HG02763 (cell line): ENCODE measurements at regions not wholly inside any gene's neighbourhood (a gene's known extent, or its start where the extent isn't known, plus 50 kb on each side); places are given as distances from the start of the nearest gene placed in this dataset.
"Not testable (repeated sequence)": the region's sequence is repeated elsewhere in the genome, so short reads cannot be mapped to it uniquely, and the experiment has no call there.

ENCODE experiments used
- ATAC-seq: cut with Tn5 transposase; IDR thresholded peaks from one replicate; pipeline ENCODE4 v1.9.1; 2021; ENCODE audit warnings: mild to moderate bottlenecking, moderate library complexity; ENCODE audit not compliant: unreplicated experiment

DNA sequence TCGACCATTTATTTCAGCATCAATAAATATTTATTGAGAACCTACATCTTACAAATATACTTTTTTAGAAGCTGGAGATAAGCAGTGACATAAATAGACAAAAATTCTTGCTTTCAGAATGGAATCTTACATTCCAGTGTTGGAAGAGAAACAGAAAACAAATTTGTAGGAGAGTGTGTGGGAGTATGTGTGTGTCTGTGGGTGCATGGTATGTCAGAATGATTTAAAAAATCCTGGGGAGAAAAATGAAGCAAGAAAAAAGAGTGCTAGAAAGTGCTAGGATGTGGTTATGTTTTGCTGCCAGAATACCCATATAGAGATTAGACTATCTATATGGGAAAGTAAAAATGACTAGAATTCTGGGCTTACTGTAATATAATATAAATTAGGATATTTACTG, 561.7 kb upstream of the SGO1 start:
- no peak for ATAC-seq

GRCh38 chr3:20743553-20744321, 557.7 kb upstream of the SGO1 start:
- ATAC-seq: no peak

- ATAC-seq: no peak
Measured at GRCh38 chr3:20742903-20743552, 557.0 kb upstream of the SGO1 start.

GRCh38 chr3:20741381-20741780, 555.4 kb upstream of the SGO1 start:
- no peak for ATAC-seq

DNA sequence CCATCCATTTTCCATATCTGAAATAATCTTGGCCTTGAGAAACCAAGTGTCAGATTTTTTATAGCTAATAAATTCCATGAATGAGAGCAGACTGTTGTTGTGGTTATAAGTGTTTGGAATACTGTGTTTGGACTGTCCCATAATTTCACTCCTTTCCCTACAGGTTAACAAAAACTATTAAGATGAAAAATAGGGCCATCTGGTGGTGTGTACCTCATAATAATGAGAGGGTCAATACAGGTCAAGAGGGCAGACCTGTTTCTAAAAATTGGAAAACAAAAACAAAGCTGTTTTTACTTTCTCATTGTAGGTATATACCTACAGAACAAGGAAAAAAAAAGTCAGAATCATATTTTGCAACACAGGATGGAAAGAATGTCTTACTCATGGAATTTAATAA, 553.8 kb upstream of the SGO1 start:
- no peak for ATAC-seq

DNA sequence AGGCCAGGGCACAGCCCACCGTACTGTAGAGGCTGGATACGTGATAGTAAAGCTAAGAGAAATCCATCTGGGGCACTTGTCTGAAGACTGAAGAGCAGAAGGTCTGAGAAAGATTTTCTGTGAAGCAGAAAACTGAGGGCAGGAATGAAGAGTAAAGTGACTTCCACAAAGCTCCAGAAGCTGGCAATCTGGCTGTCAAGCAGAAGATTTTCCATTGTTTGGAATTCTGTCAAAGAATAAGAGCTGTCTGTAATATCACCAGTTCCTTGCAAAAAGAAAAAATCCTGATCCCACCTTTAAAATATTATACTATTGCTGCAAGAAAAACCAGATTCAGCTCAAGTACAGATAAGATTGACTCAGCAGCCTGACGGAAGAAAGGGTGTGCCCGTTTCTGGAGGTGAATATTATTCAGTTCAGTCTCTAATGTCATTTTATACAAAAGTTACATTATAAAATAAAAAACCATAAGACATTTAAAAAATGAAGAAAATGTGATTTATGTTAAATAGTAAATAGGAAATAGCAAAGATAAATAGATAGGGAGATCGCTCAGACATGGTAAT, 550.4 kb upstream of the SGO1 start:
- ATAC-seq: no peak

DNA sequence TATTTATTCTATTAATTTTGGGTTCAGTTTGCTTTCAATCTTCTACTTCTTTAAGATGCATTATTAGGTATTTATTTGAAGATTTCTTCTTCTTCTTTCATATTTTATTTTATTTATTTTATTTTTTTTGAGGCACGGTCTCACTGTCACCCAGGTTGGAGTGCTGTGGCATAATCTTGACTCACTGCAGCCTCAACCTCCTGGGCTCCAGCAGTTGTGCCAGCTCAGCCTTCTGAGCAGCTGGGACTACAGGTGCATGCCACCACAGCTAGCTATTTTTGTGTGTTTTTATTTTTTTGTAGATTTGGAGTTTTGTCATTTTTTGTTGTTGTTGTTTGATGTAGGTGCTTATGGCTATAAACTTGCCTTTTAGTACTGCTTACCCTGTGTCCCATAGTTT, 543.2 kb upstream of the SGO1 start:
- ATAC-seq: no peak

DNA sequence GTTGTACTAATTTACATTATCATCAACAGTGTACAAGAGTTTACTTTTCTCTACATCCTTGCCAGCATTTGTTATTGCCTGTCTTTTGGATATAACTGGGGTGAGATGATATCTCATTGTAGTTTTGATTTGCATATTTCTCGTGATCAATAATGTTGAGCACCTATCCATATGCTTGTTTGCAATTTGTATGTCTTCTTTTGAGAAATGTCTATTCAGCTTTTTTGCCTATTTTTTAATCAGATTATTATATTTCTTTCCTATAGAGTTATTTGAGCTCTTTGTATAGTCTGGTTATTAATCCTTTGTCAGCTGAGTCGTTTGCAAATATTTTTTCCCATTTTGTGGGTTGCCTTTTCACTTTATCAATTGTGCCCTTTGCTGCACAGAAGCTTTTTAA, 540.8 kb upstream of the SGO1 start:
- ATAC-seq: no peak

GRCh38 chr3:20724241-20724640, 538.2 kb upstream of the SGO1 start:
- ATAC-seq: no peak

DNA sequence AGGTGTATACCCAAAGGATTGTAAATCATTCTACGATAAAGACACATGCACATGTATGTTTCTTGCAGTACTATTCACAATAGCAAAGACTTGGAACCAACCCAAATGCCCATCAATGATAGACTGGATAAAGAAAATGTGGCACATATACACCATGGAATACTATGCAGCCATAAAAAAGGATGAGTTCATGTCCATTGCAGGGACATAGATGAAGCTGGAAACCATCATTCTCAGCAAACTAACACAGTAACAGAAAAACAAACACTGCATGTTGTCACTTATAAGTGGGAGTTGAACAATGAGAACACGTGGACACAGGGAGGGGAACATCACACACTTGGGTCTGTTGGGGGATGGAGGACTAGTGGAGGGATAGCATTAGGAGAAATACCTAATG, 530.4 kb upstream of the SGO1 start:
- ATAC-seq: not testable (repeated sequence)

- no peak for ATAC-seq
Measured at GRCh38 chr3:20701641-20702040, 515.6 kb upstream of the SGO1 start.

DNA sequence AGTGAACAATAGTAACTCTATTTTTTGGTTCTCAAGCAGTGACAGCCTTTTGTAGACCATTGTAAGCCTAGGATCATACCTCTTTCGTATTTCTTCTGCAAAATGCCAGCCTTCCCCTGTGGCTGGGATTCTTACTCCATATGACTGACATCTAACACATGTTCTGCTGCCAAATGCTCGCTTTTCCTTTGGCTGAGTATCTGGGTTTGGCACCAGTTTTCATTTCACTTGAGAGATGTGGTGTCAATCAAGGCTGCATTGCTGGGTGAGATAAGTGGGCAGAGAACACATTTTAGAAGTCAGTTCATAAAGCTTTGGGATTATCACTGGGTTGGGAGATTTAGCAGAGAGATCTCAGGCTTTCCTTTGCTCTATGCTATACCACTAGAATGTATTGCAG, 514.7 kb upstream of the SGO1 start:
- no peak for ATAC-seq

- ATAC-seq: no peak
Measured at GRCh38 chr3:20698896-20699295, 512.9 kb upstream of the SGO1 start.

DNA sequence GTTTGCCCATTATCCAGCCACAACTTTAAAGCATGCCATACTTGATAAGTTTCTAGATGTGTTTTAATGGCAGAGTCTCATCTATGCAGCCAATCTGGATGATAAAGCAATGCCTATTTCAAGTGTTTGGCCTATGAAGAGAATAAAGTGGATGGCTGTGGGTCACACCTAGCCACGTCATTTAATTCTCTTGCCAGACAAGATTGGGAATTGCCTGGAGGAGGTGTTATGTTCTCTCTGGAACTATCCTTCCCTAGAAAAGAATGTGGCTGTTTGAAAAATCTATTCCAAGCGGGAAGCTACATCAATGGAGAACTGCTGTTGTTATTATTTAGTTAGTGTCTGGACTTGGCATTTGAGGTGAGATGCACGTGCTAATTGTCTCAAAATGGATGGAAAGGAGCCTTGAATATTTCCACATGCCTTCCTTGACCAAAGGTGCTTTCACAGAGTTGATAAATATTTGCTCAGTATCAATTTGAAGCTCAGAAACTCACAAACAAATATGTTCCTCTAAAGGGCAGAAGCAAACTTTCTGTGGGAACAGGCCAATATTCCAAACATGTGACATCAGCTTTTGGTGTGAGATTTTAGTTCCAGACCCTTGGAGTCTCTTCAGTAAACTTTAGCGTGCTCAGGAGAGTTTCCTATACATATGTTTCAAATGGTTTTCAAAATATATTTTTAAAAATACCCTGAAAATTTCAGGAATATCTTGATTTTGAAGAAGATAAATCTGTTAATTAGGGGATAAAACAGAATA, 510.6 kb upstream of the SGO1 start:
- ATAC-seq: no peak

DNA sequence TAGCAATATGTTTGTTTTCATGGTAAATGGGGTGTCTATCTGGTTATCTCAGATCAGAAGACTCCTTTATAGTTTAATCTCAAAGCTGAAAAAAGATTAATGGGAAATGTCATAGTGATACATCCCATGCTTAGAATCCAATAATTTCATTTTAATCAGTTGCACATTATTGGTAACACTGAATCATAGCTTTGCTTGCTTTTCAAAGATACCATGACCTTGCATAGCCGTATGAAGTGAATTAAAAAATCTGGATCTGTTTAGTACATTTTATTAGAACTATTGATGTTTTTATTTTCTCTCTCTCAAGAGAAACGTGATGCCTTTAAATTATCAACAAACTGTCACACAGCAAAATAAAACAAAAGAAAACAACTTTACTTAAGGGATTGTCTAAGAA, 506.7 kb upstream of the SGO1 start:
- ATAC-seq: no peak

DNA sequence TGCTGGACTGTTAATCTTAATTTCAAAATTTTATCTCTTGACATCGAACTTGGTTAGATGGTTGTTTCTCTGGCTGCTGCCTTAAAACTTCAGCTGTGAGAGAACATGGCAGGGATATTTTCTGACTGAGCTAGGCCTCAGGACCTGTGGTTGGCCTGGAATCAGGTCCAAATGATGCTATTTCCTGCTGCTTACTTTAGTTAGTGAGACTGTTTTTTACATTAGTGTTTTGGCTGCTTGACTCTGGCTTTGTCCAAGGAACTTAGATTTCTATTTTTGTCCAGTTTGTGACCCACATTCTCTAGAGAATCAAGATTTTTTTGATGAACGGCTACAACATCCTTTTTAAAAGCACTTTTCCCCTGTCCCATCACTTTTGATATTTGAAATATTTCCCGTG, 497.9 kb upstream of the SGO1 start:
- no peak for ATAC-seq

DNA sequence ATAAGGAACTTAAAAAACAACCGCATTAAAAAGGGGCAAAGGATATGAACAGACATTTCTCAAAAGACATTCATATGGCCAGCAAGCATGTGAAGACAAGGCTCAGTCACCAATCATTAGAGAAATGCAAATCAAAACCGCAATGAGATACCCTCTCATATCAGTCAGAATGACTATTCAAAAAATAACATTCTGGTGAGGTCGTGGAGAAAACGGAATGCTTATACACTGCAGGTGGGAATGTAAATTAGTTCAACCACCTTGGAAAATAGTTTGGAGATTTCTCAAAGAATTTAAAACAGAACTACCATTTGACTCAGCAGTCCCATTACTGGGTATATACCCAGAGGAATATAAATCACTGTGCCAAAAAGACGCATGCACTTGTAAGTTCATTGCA, 496.6 kb upstream of the SGO1 start:
- no peak for ATAC-seq

GRCh38 chr3:20680990-20681628, 495.1 kb upstream of the SGO1 start:
- no peak for ATAC-seq

GRCh38 chr3:20673866-20674265, 487.9 kb upstream of the SGO1 start:
- no peak for ATAC-seq

DNA sequence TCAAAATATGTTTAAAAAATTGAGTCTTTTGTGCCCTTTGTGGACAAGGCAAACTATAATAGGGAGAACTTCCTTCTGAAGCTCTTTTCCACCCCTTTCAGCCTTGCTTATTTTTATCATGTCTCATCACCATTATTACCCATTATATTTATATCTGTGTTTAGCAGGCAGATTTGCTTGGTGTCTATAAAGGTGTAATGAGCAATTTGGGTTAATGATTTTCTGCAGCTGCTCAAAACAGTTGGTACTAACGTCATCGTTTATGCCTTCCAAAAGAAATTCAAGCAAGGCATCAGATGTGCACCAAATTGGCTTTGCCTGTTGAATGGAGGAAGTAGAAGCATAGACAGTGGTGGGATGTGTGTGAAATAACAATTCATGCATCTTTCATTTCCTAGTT, 483.7 kb upstream of the SGO1 start:
- ATAC-seq: no peak

DNA sequence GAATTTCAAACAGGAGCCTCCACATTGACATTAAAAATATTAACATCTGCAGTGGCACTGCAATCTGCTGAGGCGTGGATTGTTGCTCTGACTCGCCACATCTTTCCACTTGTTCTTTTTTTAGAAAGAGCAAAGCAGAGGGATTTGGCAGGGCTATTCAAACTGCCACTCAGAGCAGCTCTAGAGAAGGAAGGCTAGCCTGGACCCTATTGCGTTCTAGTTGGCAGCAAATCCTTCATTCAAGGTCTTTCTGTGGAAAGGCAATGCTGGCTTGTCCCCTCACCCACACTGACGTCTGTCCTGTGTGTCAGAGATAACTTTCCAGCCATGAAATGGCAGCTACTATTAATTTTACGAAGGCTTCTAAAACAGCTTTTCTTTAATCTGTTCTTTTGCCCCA, 483.2 kb upstream of the SGO1 start:
- no peak for ATAC-seq
